GM23338 (cell line): ENCODE measurements at regions not wholly inside any gene's neighbourhood (a gene's known extent, or its start where the extent isn't known, plus 50 kb on each side); places are given as distances from the start of the nearest gene placed in this dataset.

Experiments
- ATAC-seq: fragments of 200-7000 bp; cut with Tn5 transposase; 3 replicates; pipeline ENCODE4 v1.9.1; 2020
- DNase-seq: peaks from one replicate; pipeline ENCODE4 v3.0.0-alpha.2; 2015; ENCODE audit warnings: low spot score
- H2AFZ ChIP-seq: fragments of 200-600 bp; sonication (generic); 2 replicates; pipeline ENCODE4 v1.8.0; 2016; ENCODE audit warnings: antibody characterized with exemption, mild to moderate bottlenecking, moderate library complexity
- H3F3A ChIP-seq: fragments of 200-600 bp; sonication (generic); replicated peaks from 2 replicates; pipeline ENCODE4 v1.8.0; 2017; ENCODE audit warnings: antibody characterized with exemption, mixed run types, low read depth
- H3K27ac ChIP-seq: fragments of 200-600 bp; sonication (generic); 2 replicates; pipeline ENCODE4 v1.6.1; 2016; ENCODE audit warnings: low read depth
- H3K27me3 ChIP-seq: fragments of 200-600 bp; sonication (generic); 2 replicates; pipeline ENCODE4 v1.8.0; 2016; ENCODE audit warnings: mild to moderate bottlenecking, mixed run types, moderate library complexity; ENCODE audit not compliant: insufficient read depth
- H3K36me3 ChIP-seq: fragments of 200-600 bp; sonication (generic); 2 replicates; pipeline ENCODE4 v1.8.0; 2016; ENCODE audit warnings: mild to moderate bottlenecking; ENCODE audit not compliant: insufficient read depth
- H3K4me1 ChIP-seq: fragments of 200-600 bp; sonication (generic); 2 replicates; pipeline ENCODE4 v1.8.0; 2016; ENCODE audit warnings: mild to moderate bottlenecking, moderate library complexity; ENCODE audit not compliant: insufficient read depth
- H3K4me2 ChIP-seq: fragments of 200-600 bp; sonication (generic); 2 replicates; pipeline ENCODE4 v1.7.1; 2017; ENCODE audit warnings: mixed run types
- H3K4me3 ChIP-seq: fragments of 200-600 bp; sonication (generic); 2 replicates; pipeline ENCODE4 v1.6.1; 2016; ENCODE audit warnings: mixed run types
- H3K79me2 ChIP-seq: fragments of 200-600 bp; sonication (generic); replicated peaks from 2 replicates; pipeline ENCODE4 v1.8.0; 2017; ENCODE audit warnings: mild to moderate bottlenecking; ENCODE audit not compliant: insufficient read depth
- H3K9me2 ChIP-seq: fragments of 200-600 bp; sonication (generic); 2 replicates; pipeline ENCODE4 v1.8.0; 2017; ENCODE audit not compliant: insufficient read depth
- H4K20me1 ChIP-seq: fragments of 200-600 bp; sonication (generic); replicated peaks from 2 replicates; pipeline ENCODE4 v1.8.0; 2017; ENCODE audit warnings: mild to moderate bottlenecking; ENCODE audit not compliant: insufficient read depth
- H3K27ac Mint-ChIP-seq: 2 replicates; pipeline ENCODE4 v1.8.0; 2020; ENCODE audit warnings: inconsistent platforms, mild to moderate bottlenecking, moderate library complexity, mixed read lengths
- H3K27me3 Mint-ChIP-seq: 3 replicates; pipeline ENCODE4 v1.8.0; 2022; ENCODE audit warnings: low read depth, mild to moderate bottlenecking, moderate library complexity, mixed read lengths, inconsistent platforms; ENCODE audit not compliant: insufficient read depth, poor library complexity
- H3K36me3 Mint-ChIP-seq: 3 replicates; pipeline ENCODE4 v1.8.0; 2021; ENCODE audit warnings: low read depth, mild to moderate bottlenecking, inconsistent platforms, moderate library complexity, mixed read lengths
- H3K4me1 Mint-ChIP-seq: 3 replicates; pipeline ENCODE4 v1.8.0; 2020; ENCODE audit warnings: mild to moderate bottlenecking, inconsistent platforms, mixed read lengths
- H3K4me3 Mint-ChIP-seq: 3 replicates; pipeline ENCODE4 v1.8.0; 2021; ENCODE audit warnings: moderate library complexity, mild to moderate bottlenecking, inconsistent platforms, mixed read lengths
- H3K9me3 Mint-ChIP-seq: 3 replicates; pipeline ENCODE4 v1.8.0; 2020; ENCODE audit warnings: moderate library complexity, mild to moderate bottlenecking, inconsistent platforms, mixed read lengths
- CTCF ChIP-seq, 2 experiments: fragments of 200-600 bp in 1 of 2; sonication (generic) in 1 of 2; conservative IDR thresholded peaks; 2 replicates each; pipeline versions ENCODE4 v1.5.1 to v1.6.1; 2016 to 2017; ENCODE audit warnings: antibody characterized with exemption in 2 of 2, low read depth in 2 of 2, mild to moderate bottlenecking in 2 of 2, moderate library complexity in 1 of 2
- EZH2 ChIP-seq: fragments of 200-600 bp; sonication (generic); IDR thresholded peaks from one replicate; pipeline ENCODE4 v1.8.0; 2017; ENCODE audit warnings: antibody characterized with exemption, mild to moderate bottlenecking, low read depth; ENCODE audit not compliant: unreplicated experiment
- JUNB ChIP-seq: IDR thresholded peaks from one replicate; pipeline ENCODE4 v1.6.1; 2016; ENCODE audit warnings: antibody characterized with exemption; ENCODE audit not compliant: unreplicated experiment
- REST ChIP-seq: IDR thresholded peaks from one replicate; pipeline ENCODE4 v1.6.1; 2018; ENCODE audit warnings: antibody characterized with exemption; ENCODE audit not compliant: unreplicated experiment
- ZNF462 ChIP-seq: fragments of 250-450 bp; sonication (Bioruptor Pico); IDR thresholded peaks from 2 replicates; pipeline ENCODE4 v1.5.0; 2020; ENCODE audit warnings: mild to moderate bottlenecking, moderate library complexity

- no peak overlapping the region for H3K27ac Mint-ChIP-seq
- no peaks in the 10 kb centered on the region for H3K36me3 Mint-ChIP-seq
Observed at GRCh38 chr1:195704028-195704427, 904.2 kb downstream of the KCNT2 start.

More at GRCh38 chr1:195704028-195704427, 904.2 kb downstream of the KCNT2 start:
- Histone ChIP-seq H3F3A (no peaks in the 10 kb centered on the region), H3K36me3 (no peaks in the 10 kb centered on the region), H4K20me1 (no peaks in the 10 kb centered on the region), H3K79me2 (no peaks in the 10 kb centered on the region), H3K27me3 (no peaks in the 10 kb centered on the region), H3K4me3 (no peak overlapping the region), H3K9me2 (no peaks in the 10 kb centered on the region), H3K27ac (no peak overlapping the region), H3K4me1 (peaks cover 9% of the 10 kb centered on the region; the same call in 1 of the 2 replicates), H3K4me2 (no peak overlapping the region), H2AFZ (no peak overlapping the region)
- H3K4me1 Mint-ChIP-seq, result peaks cover 4% of the 10 kb centered on the region; the same call in 2 of the 3 replicates
- no peak for DNase-seq
- TF ChIP-seq CTCF (conservative IDR thresholded peaks at IDR 0.05; ENCODE audit: low read depth in 2 of 2) (no peak), JUNB (no peak), ZNF462 (CRISPR knock-in tag) (no peak), EZH2 (no peak), REST (no peak)
- no peak overlapping the region for H3K4me3 Mint-ChIP-seq
- no peak for ATAC-seq
- H3K9me3 Mint-ChIP-seq, result no peaks in the 10 kb centered on the region
- H3K27me3 Mint-ChIP-seq, result no peaks in the 10 kb centered on the region
